Stomach (tissue), 4 donors: ENCODE measurements at regions not wholly inside any gene's neighbourhood (a gene's known extent, or its start where the extent isn't known, plus 50 kb on each side); places are given as distances from the start of the nearest gene placed in this dataset.

Experiments used
- EP300 ChIP-seq: sonication (generic); formaldehyde crosslinking; IDR thresholded peaks from one replicate; pipeline ENCODE4 v1.6.1; 2017; ENCODE audit warnings: antibody characterized with exemption
- POLR2AphosphoS5 ChIP-seq, 3 donors: sonication (generic); formaldehyde crosslinking; IDR thresholded peaks; one replicate each; pipeline ENCODE4 v1.6.1; 2016; ENCODE audit warnings: antibody characterized with exemption in 3 of 3

DNA sequence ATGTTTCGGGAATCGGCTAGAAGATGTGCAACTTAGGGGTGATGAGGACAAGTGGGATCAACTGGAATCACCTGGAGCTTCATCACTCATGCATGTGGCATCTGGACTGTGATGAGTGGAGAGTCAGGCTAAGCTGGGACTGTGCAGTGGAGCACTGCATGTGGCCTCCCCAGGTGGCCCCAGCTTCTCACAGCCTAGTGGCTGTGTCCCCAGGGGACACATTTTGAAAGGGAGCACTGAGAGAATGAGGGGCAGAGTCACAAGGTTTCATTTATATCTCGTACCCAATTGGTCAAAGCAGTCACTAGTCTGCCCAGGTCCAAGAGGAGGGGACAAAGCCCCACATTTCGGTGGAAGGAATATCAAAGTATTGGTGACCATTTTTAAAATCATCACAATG is 54.8 kb upstream of the TCF7L2 start:
- TF ChIP-seq POLR2AphosphoS5 (IDR thresholded peaks at IDR 0.05) (no peak), EP300 (no peak)
